ENCODE measurements at regions not wholly inside any gene's neighbourhood (a gene's known extent, or its start where the extent isn't known, plus 50 kb on each side); places are given as distances from the start of the nearest gene placed in this dataset.
"Not testable (repeated sequence)": the region's sequence is repeated elsewhere in the genome, so short reads cannot be mapped to it uniquely, and the experiment has no call there.

GRCh38 chr12:23380419-23381100 lies 568.9 kb downstream of the SOX5 start:
- DNase-seq: no peak
- Mint-ChIP-seq H3K9me3 (peaks cover 23% of the 10 kb centered on the region), H3K27me3 (ENCODE audit: low read depth) (no peaks in the 10 kb centered on the region), H3K4me1 (ENCODE audit: low read depth) (no peaks in the 10 kb centered on the region), H3K36me3 (ENCODE audit: insufficient read depth) (no peaks in the 10 kb centered on the region), H3K4me3 (no peak overlapping the region)
- ATAC-seq: no peak

DNA sequence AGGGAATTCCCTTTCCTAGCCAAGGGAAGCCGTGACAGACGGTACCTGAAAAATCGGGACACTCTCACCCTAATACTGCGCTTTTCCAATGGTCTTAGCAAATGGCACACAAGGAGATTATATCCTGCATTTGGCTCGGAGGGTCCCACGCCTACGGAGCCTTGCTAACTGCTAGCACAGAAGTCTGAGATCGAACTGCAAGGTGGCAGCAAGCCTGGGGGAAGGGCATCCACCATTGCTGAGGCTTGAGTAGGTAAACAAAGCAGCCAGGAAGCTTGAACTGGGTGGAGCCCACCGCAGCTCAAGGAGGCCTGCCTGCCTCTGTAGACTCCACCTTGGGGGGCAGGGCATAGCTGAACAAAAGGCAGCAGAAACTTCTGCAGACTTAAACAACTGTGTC lies 560.6 kb downstream of the SOX5 start:
- not testable (repeated sequence) for H3K4me1 Mint-ChIP-seq (ENCODE audit: low read depth); ATAC-seq; H3K4me3 Mint-ChIP-seq; DNase-seq; H3K36me3 Mint-ChIP-seq (ENCODE audit: insufficient read depth); H3K27me3 Mint-ChIP-seq (ENCODE audit: low read depth)
- peaks cover 14% of the 10 kb centered on the region for H3K9me3 Mint-ChIP-seq

DNA sequence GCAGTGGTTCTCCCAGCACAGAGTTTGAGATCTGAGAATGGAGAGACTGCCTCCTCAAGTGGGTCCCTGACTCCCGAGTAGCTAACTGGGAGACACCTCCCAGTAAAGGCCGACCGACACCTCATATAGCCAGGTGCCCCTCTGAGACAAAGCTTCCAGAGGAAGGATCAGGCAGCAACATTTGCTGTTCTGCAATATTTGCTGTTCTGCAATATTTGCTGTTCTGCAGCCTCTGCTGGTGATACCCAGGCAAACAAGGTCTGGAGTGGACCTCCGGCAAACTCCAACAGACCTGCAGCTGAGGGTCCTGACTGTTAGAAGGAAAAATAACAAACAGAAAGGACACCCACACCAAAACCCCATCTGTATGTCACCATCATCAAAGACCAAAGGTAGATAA lies 560.2 kb downstream of the SOX5 start:
- DNase-seq; H3K27me3 Mint-ChIP-seq (ENCODE audit: low read depth); H3K36me3 Mint-ChIP-seq (ENCODE audit: insufficient read depth); ATAC-seq; H3K4me3 Mint-ChIP-seq; H3K4me1 Mint-ChIP-seq (ENCODE audit: low read depth): not testable (repeated sequence)
- H3K9me3 Mint-ChIP-seq: peaks cover 14% of the 10 kb centered on the region

- Mint-ChIP-seq H3K36me3 (ENCODE audit: insufficient read depth) (no peaks in the 10 kb centered on the region), H3K4me3 (no peak overlapping the region), H3K9me3 (peaks cover 6% of the 10 kb centered on the region), H3K27me3 (ENCODE audit: low read depth) (no peaks in the 10 kb centered on the region), H3K4me1 (ENCODE audit: low read depth) (no peaks in the 10 kb centered on the region)
- no peak for DNase-seq
- no peak for ATAC-seq
Observed at GRCh38 chr12:23399402-23399933, 550.0 kb downstream of the SOX5 start.

GRCh38 chr12:23415180-23415579 lies 534.3 kb downstream of the SOX5 start:
- H3K4me1 Mint-ChIP-seq (ENCODE audit: low read depth): no peaks in the 10 kb centered on the region
- DNase-seq (no peak), ATAC-seq (no peak)
- H3K27me3 Mint-ChIP-seq (ENCODE audit: low read depth): no peaks in the 10 kb centered on the region
- no peaks in the 10 kb centered on the region for H3K36me3 Mint-ChIP-seq (ENCODE audit: insufficient read depth)
- peaks cover 7% of the 10 kb centered on the region for H3K9me3 Mint-ChIP-seq
- H3K4me3 Mint-ChIP-seq: no peak overlapping the region

- no peaks in the 10 kb centered on the region for H3K36me3 Mint-ChIP-seq (ENCODE audit: insufficient read depth)
- DNase-seq: no peak
- no peaks in the 10 kb centered on the region for H3K4me1 Mint-ChIP-seq (ENCODE audit: low read depth)
- H3K4me3 Mint-ChIP-seq: no peak overlapping the region
- ATAC-seq: no peak
- no peaks in the 10 kb centered on the region for H3K27me3 Mint-ChIP-seq (ENCODE audit: low read depth)
- H3K9me3 Mint-ChIP-seq: no peaks in the 10 kb centered on the region
Observed at GRCh38 chr12:23421556-23421955, 527.9 kb downstream of the SOX5 start.

DNA sequence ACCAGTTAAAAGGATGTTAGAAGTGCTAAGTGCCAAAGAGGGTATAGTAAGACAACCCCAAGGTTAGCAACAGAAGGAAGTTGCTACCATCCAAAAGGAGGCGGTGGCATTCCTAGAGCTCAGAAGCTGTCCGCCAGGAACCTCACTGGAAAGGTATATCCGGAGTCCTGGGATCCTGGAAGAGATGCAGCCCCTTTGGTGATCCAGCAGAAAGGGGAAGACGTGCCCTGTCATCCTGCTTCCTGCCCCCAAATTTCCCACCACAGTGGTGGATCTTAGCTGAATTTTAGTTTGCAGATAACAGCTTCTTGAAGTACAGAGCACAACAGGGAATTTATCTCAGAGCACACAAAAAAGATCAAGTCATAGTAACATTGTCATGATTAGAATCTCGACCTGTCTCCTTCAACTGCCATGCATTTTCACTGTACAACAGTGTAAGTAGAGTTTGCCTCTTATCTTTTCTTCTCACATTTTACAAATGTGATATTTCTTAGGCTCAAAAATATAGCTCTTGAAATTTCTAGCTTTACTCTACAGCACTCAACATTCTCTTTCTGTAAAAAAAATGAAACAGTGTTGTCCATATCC lies 526.3 kb downstream of the SOX5 start:
- Mint-ChIP-seq H3K4me1 (ENCODE audit: low read depth) (no peaks in the 10 kb centered on the region), H3K36me3 (ENCODE audit: insufficient read depth) (no peaks in the 10 kb centered on the region), H3K9me3 (no peaks in the 10 kb centered on the region), H3K27me3 (ENCODE audit: low read depth) (no peaks in the 10 kb centered on the region), H3K4me3 (no peak overlapping the region)
- ATAC-seq (no peak), DNase-seq (no peak)

DNA sequence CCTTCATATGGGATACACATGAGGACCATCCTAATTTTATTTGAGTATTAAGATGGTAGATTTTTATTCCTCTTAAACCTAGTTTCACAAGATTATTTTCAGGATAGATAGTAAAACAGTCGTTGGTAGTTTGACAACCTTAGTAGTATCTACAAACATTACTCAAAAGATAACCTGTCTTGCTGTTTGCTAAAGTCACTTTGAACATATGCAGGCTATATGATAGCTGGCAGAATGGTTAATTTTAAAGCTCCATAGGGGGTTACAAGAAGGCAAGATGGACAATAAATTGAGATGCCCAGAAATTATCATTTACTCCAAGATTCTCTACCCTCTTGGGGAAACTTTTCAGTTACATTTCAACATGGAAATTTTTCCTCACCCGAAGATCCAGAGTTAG lies 525.7 kb downstream of the SOX5 start:
- ATAC-seq: no peak
- no peaks in the 10 kb centered on the region for H3K27me3 Mint-ChIP-seq (ENCODE audit: low read depth)
- DNase-seq: no peak
- no peak overlapping the region for H3K4me3 Mint-ChIP-seq
- no peaks in the 10 kb centered on the region for H3K4me1 Mint-ChIP-seq (ENCODE audit: low read depth)
- H3K9me3 Mint-ChIP-seq: no peaks in the 10 kb centered on the region
- no peaks in the 10 kb centered on the region for H3K36me3 Mint-ChIP-seq (ENCODE audit: insufficient read depth)

GRCh38 chr12:23424685-23425084 lies 524.8 kb downstream of the SOX5 start:
- Mint-ChIP-seq H3K4me1 (ENCODE audit: low read depth) (no peaks in the 10 kb centered on the region), H3K4me3 (no peak overlapping the region)

GRCh38 chr12:23426328-23426727 lies 523.1 kb downstream of the SOX5 start:
- no peaks in the 10 kb centered on the region for H3K27me3 Mint-ChIP-seq (ENCODE audit: low read depth)
- no peaks in the 10 kb centered on the region for H3K36me3 Mint-ChIP-seq (ENCODE audit: insufficient read depth)
- DNase-seq (no peak), ATAC-seq (no peak)
- no peaks in the 10 kb centered on the region for H3K9me3 Mint-ChIP-seq
- H3K4me3 Mint-ChIP-seq: no peak overlapping the region
- H3K4me1 Mint-ChIP-seq (ENCODE audit: low read depth): no peaks in the 10 kb centered on the region

More at GRCh38 chr12:23424685-23425084, 524.8 kb downstream of the SOX5 start:
- DNase-seq (no peak), ATAC-seq (no peak)
- Mint-ChIP-seq H3K9me3 (no peaks in the 10 kb centered on the region), H3K27me3 (ENCODE audit: low read depth) (no peaks in the 10 kb centered on the region), H3K36me3 (ENCODE audit: insufficient read depth) (no peaks in the 10 kb centered on the region)

- no peaks in the 10 kb centered on the region for H3K4me1 Mint-ChIP-seq (ENCODE audit: low read depth)
Observed at GRCh38 chr12:23428758-23429157, 520.7 kb downstream of the SOX5 start.

DNA sequence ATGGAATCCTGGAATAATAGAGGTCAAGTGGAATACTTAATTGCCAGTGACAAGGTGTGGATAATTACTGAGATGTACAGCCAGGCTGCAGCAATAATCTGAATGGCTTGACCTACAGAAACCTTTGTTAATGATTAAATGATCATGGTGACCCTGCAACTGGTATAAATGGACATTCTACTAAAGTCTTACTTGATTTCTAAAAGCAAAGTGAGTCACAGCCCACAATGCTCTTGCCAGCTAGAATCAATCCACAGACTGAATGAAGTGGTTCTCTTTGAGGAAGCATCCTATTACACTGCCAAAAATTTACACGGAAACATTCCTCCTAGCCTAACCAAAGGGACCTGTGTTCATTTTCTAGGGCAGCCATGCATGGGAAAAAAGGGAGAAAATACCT lies 518.5 kb downstream of the SOX5 start:
- no peaks in the 10 kb centered on the region for H3K4me1 Mint-ChIP-seq (ENCODE audit: low read depth)
- H3K36me3 Mint-ChIP-seq (ENCODE audit: insufficient read depth): no peaks in the 10 kb centered on the region
- DNase-seq: no peak
- H3K27me3 Mint-ChIP-seq (ENCODE audit: low read depth): no peaks in the 10 kb centered on the region
- H3K9me3 Mint-ChIP-seq: peaks cover 12% of the 10 kb centered on the region
- H3K4me3 Mint-ChIP-seq: no peak overlapping the region
- no peak for ATAC-seq

More at GRCh38 chr12:23428758-23429157, 520.7 kb downstream of the SOX5 start:
- Mint-ChIP-seq H3K4me3 (no peak overlapping the region), H3K27me3 (ENCODE audit: low read depth) (no peaks in the 10 kb centered on the region), H3K9me3 (peaks cover 5% of the 10 kb centered on the region), H3K36me3 (ENCODE audit: insufficient read depth) (no peaks in the 10 kb centered on the region)
- no peak for ATAC-seq
- DNase-seq: no peak

DNA sequence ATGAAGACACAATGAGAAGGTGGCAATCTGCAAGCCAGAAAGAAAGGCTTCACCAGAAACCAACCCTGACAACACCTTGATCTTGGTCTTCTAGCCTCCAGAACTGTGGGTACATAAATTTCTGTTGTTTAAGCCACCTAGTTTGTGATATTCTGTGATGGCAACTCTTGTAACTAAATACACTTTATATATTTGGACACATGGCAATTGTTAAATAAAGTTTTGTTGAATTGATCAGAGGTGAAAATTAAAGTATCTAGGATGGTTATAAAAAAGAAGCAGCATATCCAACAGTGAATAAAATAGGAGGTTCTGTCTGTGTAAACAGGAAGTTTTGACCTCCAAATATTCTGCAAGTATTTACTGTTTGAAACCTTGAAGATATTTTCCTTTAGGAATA lies 516.3 kb downstream of the SOX5 start:
- H3K4me1 Mint-ChIP-seq (ENCODE audit: low read depth): no peaks in the 10 kb centered on the region
- ATAC-seq: no peak
- H3K36me3 Mint-ChIP-seq (ENCODE audit: insufficient read depth): no peaks in the 10 kb centered on the region
- DNase-seq: no peak
- no peaks in the 10 kb centered on the region for H3K27me3 Mint-ChIP-seq (ENCODE audit: low read depth)
- H3K9me3 Mint-ChIP-seq: peaks cover 12% of the 10 kb centered on the region
- no peak overlapping the region for H3K4me3 Mint-ChIP-seq

DNA sequence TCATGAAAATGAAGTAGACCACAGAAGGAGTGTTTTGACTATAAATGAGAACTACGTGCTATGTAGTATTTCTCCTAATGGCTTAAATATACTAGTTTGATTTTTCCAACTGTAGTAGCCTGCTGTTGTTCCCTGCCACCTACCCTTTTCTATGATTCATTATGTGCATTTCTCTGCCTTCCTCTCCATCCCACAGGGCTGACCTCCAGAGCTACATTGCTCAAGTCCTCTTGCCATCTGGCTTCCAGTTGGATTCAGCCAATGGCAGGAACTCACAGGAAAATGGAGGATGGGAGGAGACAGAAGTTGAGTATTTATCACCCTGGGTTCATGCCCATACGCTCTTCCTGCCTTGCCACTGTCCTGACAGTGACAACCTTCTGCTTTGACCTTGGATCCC lies 515.3 kb downstream of the SOX5 start:
- H3K4me3 Mint-ChIP-seq: no peak overlapping the region
- no peaks in the 10 kb centered on the region for H3K27me3 Mint-ChIP-seq (ENCODE audit: low read depth)
- no peaks in the 10 kb centered on the region for H3K4me1 Mint-ChIP-seq (ENCODE audit: low read depth)
- H3K36me3 Mint-ChIP-seq (ENCODE audit: insufficient read depth): no peaks in the 10 kb centered on the region
- ATAC-seq (no peak), DNase-seq (no peak)
- peaks cover 19% of the 10 kb centered on the region for H3K9me3 Mint-ChIP-seq

GRCh38 chr12:23446746-23447145 lies 502.7 kb downstream of the SOX5 start:
- no peak overlapping the region for H3K4me3 Mint-ChIP-seq
- peaks cover 4% of the 10 kb centered on the region for H3K9me3 Mint-ChIP-seq
- no peaks in the 10 kb centered on the region for H3K36me3 Mint-ChIP-seq (ENCODE audit: insufficient read depth)
- DNase-seq: no peak
- ATAC-seq: no peak
- no peaks in the 10 kb centered on the region for H3K4me1 Mint-ChIP-seq (ENCODE audit: low read depth)
- H3K27me3 Mint-ChIP-seq (ENCODE audit: low read depth): no peaks in the 10 kb centered on the region
